HG02610 (cell line): ENCODE measurements at regions not wholly inside any gene's neighbourhood (a gene's known extent, or its start where the extent isn't known, plus 50 kb on each side); places are given as distances from the start of the nearest gene placed in this dataset.
"Not testable (repeated sequence)": the region's sequence is repeated elsewhere in the genome, so short reads cannot be mapped to it uniquely, and the experiment has no call there.

Experiments used
- ATAC-seq: cut with Tn5 transposase; IDR thresholded peaks from one replicate; pipeline ENCODE4 v1.9.1; 2021; ENCODE audit warnings: mild to moderate bottlenecking, moderate library complexity; ENCODE audit not compliant: unreplicated experiment

DNA sequence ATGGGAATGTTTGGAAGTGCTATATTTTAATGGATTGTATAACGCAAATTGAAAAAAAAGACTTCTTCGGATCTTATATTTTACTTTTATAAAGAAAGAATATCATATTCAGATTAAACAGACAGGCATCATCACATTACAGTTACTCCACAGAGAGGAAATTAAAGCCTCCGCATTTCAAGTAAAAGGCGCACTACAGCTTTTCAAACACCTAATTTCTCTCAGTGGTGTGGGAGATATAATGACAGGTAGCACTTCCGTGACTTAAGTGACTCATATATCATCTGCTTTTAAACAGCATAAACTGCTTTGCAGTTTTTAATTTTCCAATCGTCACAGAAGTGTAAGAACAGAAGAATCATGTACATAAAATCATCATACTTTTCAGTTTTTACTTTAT, 751.4 kb downstream of the FSCB start:
- no peak for ATAC-seq

DNA sequence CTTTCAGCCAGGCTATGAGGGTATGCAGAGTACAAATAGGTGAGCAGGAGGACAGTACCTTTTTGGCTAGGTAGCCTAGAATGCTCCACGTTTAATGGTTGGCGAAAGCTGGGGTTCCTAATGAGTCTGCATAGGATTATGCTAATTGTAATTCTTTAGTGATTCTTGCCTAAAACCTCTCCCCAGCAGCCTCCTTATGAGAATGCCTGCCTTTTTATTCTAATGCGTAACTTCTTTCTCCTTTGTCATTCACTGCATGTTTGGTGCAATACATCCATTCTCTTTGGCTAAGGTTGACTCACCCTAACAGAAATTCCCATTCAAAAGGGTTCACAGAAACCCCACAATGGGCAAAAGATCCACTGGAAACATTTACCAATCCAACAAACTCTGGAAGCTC, 752.2 kb downstream of the FSCB start:
- ATAC-seq: no peak

DNA sequence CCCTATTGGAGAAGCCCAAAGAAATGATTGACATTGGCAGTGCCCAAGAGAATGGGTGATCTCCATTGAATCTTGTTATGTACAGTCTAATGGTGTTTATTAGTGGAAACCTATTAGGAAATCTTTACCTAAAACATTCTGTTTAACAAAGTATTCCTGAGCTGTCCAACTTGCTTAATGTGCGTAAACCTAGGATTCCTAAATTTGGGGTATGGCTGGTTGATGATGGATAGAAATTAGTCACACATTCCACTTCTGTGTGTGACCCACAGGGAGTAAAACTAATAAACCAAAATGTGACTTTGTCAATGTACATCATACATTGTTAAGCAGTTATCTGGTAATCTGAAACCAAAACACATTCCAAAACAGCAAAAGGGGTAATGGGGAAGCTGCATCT, 761.3 kb downstream of the FSCB start:
- ATAC-seq: no peak

DNA sequence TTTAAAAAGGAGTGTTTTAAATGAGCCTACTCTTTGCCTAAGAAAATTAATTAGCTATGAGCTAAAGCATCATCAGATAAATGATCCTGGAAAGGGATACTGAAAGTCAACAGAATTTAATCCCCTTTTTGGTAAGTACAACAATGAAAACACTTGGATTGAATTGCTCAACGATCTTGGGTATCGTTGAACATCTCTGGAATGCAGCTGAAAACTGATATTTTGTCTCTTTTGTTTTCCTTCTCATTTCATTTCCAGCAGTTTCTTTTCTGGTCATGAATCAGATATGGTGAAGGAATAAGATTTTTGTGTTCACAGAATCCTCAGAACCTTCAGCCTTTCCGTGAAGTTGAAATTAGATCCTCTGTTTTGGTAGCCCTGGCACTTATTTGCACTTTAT, 771.2 kb downstream of the FSCB start:
- ATAC-seq: no peak

DNA sequence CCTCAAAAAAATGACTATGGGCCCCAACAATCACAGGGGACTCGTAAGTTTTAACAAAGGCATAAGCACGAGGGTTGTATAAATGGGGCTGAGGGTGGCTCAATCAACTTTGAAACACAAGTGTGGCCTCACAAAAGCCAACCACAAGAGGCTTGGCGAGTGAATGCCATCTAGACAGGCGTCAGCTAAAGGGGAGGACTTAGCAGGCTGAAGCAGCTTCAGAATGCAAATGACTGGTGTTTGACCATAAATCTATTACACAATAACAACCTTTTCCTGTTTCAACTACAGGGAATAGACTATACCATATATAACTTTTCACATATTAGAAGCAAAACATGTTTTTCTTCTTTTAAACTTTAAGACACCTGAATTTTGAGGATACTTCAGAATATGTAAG, 777.9 kb downstream of the FSCB start:
- ATAC-seq: no peak

DNA sequence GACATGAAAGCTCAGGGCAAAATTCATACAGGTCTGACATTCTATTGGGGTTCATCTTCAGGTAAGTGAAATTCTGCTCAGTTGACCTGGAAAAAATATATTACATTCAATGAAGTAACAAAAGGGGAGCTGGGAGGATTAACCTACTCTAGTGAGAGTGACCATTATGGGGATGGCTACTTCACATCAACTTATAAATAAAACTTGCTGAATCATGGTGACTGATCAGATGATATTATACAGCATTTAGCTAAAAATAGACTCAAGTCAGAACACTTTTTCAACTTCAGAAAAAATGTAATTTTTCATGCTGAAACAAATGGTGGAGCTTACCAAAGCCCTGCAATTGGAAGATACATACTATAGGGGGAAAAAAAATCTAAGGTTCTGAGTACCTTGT, 800.2 kb downstream of the FSCB start:
- ATAC-seq: no peak

DNA sequence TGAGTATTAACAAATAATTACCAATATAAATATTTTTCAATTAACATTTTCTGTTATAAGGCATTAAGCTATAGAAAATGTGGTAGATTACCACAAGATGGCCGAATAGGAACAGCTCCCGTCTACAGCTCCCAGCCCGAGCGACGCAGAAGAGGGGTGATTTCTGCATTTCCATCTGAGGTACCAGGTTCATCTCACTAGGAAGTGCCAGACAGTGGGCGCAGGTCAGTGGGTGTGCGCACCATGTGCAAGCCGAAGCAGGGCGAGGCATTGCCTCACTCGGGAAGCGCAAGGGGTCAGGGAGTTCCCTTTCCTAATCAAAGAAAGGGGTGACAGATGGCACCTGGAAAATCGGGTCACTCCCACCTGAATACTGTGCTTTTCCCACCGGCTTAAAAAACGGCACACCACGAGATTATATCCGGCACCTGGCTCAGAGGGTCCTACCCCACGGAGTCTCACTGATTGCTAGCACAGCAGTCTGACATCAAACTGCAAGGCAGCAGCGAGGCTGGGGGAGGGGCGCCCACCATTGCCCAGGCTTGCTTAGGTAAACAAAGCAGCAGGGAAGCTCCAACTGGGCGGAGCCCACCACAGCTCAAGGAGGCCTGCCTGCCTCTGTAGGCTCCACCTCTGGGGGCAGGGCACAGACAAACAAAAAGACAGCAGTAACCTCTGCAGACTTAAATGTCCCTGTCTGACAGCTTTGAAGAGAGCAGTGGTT, 808.4 kb downstream of the FSCB start:
- not testable (repeated sequence) for ATAC-seq

DNA sequence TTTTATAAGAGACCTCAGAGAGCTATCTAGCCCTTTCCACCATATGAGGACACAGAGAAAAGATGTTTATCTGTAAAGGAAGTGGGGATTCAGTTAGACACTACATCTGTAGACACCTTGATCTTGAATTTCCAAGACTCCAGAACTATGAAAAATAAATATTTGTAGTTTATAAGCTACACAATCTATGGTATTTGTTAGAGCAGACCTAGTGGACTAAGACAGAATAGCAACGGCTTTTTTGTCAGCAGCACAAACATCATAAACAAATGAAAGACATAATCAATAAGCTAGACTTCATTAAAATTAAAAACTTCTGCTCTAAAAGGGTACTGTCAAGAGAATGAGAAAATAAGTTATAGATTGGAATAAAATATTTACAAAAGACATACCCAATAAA, 810.1 kb downstream of the FSCB start:
- ATAC-seq: no peak

DNA sequence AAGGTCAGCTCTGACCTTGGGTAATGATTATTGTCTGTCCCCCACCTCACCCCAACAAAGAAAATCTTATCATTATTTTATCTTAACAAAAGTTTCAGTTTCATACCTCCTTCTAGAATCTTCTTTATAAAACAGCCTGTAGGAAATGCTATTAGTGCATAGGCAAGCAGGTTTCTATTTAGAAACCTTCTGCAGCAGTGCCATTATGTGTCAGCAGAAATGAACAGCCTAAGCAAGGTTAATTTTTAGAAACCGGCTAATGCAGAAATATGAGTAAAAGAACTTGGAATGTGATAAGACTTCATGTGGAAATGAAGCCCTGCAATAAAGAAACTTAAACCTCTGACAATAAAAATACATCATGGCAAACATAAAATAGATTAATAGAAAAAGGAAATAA, 814.4 kb downstream of the FSCB start:
- no peak for ATAC-seq

DNA sequence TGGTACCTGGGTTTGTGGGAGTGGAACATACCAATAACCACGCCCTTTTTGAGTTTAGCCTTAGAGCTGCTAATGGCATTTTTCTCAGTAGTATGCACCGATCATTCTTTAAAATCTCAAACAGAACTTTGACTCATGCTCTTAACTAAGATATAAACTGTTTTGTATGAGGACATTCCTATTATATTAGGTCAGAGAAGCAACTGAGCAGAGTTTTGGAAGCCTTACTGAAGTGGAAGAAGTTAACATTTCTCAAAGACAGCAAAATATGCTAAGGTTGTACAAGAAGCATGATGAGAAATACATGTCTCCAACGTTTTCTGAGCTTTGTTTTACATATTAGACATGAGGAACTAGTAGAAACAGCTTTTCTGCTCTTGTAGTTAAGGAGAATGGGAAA, 819.2 kb downstream of the FSCB start:
- no peak for ATAC-seq

DNA sequence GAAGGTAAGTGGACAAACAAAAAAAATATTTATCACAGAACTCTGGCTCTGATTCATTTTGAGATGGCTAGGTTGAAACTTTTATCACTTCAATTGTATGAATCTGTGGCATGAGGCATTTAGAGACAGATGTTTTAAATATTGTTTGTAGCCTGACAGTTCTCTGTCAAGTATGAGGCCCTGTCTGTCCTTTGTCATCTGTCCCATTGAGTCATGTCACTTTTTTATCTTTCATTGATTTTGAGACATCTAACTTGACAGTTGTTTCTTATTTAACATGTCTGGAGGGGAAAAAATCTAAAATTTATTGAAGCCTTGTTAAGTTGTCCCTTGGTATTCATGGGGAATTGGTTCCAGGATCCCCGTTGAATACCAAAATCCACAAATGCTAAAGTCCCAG, 829.5 kb downstream of the FSCB start:
- ATAC-seq: no peak

DNA sequence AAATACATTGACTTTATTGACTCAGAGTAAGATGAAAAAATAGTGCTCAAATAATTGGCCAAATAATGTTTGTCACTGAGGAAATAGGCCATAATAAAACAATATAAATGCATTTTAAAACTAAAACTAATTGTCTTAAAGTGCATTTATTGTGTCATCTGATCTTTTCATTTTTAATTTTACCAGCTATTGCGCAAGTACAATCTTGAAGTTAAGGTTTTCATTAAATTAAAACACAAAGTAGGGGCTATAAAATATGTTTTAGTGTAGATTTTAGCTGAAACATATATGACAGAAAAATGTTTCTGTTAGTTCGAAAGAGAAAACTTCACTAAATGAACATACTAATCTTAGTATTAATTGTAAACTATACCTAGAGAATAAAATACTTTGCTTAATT, 832.8 kb downstream of the FSCB start:
- no peak for ATAC-seq

DNA sequence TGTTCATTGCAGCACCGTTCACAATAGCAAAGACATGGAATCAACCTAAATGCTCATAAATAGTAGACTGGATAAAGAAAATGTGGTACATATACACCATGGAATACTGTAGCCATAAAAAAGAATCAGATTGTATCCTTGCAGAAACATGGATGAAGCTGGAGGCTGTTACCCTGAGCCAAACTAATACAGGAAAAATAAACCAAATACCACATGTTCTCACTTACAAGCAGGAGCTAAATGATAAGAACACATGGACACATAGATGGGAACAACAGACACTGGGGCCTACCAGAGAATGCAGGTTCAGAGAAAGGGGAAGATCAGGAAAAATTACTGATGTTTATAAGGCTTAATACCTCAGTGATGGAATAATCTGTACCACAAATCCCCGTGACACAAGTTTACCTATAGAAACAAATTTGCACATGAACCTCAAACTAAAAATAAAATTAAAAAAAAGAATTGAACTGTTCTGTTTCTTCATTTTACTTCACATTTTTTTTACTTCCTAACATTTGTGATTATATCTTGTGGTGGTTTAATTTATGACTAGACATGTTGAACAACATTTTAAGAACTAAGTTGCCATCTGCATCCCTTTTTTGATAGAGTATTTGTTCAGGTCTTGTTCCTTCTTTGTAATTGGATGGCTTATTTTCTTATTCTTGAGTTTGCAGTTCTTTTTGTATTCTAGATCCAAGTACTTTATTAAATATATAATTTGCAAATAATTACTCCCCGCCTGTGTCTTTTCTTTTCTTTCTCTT, 835.2 kb downstream of the FSCB start:
- no peak for ATAC-seq

DNA sequence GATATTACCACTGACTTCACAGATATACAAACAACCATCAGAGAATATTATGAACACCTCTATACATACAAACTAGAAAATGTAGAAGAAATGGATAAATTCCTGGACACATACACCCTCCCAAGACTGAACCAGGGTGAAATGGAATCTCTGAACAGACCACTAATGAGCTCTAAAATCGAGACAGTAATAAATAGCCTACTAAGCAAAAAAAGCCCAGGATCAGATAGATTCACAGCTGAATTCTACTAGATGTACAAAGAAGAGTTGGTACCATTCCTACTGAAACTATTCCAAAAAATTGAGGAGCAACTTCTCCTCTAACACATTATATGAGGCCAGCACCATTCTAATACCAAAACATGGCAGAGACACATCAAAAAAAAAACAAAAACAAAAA, 837.7 kb downstream of the FSCB start:
- ATAC-seq: no peak

DNA sequence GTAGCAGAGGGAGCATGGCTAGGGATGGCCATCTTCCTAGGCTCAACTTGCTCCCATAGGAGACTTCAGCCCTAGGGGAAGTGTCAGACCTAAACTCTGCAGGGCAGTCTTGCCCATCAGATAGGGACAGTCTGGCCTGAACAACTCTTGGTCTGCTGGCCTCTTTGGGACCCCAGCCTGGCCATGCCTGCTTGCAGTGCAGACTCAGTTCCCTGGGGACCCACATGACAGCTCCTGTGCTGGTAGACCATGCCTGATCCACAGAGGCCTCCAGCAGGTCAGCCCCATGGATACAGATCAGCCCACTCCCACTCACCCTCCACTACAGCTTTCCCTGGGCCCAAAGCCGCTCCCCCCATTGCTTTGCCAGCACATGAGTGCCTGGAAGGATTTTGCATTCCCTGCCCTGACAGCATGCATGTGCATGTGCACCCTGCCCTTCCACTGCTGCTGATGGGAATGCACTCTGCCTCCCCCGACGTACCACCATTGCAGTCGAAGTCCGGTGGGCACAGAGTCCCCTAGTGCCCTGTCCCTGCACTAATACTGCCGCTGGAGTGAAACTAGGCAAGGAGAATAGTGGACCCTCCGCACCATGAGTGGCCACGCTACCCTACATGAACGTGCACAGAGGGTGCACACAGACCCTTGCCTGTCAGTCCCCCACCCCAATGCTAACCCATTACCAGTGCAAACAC, 841.4 kb downstream of the FSCB start:
- ATAC-seq: no peak

DNA sequence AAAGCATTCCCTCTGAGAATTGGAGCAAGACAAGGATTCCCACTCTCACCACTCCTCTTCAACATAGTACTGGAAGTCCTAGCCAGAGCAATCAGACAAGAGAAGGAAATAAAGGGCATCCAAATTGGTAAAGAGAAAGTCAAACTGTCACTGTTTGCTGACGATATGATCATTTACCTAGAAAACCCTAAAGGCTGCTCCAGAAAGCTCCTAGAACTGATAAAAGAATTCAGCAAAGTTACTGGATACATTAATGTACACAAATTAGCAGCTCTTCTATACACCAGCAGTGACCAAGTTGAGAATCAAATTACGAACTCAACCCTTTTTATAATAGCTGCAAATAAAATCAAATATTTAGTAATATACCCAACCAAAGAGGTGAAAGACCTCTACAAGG, 851.9 kb downstream of the FSCB start:
- ATAC-seq: not testable (repeated sequence)

DNA sequence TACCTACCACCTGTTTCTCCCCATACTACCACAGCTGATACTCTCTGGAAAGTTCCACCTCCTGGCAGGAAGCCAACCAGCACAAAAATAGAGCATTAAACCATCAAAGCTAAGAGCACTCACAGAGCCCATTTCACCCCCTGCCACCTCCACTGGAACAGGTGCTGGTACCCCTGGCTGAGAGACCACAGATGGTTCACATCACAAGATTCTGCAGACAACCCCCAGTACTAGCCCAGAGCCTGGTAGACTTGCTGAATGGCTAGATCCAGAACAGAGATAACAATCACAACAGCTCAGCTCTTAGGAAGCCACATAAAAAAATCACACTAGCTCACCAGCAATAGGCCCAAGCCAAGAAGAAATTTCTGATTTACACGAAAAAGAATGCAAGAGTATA, 855.2 kb downstream of the FSCB start:
- no peak for ATAC-seq

DNA sequence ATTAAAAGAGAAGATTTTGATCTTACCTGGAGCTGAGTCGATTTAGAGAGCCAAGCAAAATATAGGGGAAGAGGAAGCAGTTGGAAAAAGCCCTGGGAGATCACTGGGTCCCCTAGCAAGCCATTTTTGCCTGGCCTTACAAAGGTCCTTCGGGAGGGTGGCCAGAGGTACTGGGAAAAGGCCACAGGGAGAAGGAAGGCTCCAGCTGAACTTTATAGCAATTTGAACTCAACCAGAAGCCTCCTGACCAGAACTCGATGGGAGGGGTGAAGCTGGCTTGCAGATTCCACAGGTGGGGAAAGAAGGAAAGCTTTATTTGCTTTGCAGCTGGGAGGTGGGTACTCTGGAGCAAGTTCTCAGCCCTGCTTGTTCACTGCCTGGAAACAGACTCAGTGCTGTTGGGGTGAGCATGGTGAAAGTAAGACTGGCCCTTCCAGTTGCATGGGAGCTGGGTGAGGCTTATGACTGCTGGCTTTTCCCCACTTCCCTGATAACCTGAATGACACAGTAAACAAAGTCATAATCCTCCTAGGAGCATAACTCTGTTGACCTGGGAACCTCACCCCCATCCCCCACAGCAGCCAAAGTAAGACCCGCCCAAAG, 855.8 kb downstream of the FSCB start:
- ATAC-seq: no peak

DNA sequence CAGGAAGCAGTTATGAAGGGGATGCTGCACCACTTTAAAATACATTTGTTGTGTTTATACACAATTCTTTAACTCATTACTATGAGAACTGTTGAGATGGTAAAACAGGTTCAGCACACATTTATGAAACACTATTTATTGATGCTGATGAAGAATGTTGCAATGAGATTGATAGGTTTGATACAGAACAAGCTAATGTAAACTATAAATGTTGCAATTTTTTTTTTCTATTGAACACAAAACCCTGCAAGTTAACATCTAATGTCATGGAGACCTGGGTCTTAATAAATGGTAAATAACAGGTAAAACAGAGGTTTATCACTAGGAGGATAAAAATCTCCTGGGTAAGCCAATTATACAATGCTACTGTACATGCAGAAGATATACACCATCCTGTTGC, 857.6 kb downstream of the FSCB start:
- ATAC-seq: no peak

DNA sequence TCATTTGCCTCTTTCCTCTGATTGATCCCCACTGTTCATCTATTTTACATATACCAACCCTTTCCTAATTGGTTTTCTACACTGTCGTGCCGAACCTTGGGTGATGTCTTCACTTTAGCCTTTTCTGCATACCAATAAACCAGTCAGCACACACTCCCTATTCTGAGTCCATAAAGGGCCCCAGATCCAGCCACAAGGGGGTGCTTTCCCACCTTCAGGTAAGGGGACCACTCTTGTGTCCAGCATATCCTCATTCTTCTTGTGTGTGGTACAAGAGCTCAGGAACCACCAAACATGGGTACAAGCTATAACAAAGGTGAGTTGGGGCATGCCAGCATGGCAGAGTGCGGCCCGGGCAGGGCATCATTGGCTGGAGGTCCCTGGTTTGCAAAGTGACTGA, 859.8 kb downstream of the FSCB start:
- no peak for ATAC-seq

DNA sequence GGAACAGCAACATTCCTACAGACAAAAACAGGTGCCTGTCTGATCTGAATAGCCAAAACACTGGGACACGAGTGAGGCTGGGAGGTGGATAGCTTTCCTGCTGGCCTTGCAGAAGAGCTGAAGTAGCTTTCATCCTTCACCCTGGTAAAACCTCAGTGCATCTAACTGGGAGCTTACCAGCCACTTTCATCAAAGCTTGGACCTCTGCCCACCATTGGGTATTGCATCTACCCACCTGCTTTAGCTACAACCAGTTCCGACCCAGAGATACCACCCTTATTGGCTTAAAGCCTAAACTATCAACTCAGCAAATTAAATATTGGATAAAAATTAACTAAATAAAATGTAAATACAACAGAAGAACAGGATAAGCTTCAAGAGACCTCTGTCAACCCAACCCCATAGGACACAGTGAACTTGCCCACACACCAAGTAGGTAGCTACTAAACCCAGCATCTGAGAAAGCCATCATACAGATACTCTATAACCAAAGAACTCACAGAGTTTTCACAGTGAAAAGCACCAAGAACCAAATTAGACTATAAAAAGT, 866.3 kb downstream of the FSCB start:
- ATAC-seq: no peak
